Astrocyte of the spinal cord (primary cell): ENCODE measurements at regions not wholly inside any gene's neighbourhood (a gene's known extent, or its start where the extent isn't known, plus 50 kb on each side); places are given as distances from the start of the nearest gene placed in this dataset.

Experiments used
- DNase-seq: peaks from one replicate; pipeline ENCODE4 v3.0.0; 2011; ENCODE audit warnings: low read depth, low spot score
- H3K4me3 ChIP-seq: 2 replicates; pipeline ENCODE4 v1.5.1; 2011; ENCODE audit warnings: low read depth, mild to moderate bottlenecking, low read length, moderate library complexity
- in situ Hi-C: cut with HindIII; loops from 2 replicates; pipeline ENCODE4 v1.10.0; 2017; ENCODE audit warnings: low sequenced_read_pairs
- TF ChIP-seq, protein P1 (sequence below): IDR thresholded peaks from 2 replicates; pipeline ENCODE4 v1.5.1; 2012; ENCODE audit warnings: low read depth, mild to moderate bottlenecking, low read length, inconsistent platforms

DNA sequence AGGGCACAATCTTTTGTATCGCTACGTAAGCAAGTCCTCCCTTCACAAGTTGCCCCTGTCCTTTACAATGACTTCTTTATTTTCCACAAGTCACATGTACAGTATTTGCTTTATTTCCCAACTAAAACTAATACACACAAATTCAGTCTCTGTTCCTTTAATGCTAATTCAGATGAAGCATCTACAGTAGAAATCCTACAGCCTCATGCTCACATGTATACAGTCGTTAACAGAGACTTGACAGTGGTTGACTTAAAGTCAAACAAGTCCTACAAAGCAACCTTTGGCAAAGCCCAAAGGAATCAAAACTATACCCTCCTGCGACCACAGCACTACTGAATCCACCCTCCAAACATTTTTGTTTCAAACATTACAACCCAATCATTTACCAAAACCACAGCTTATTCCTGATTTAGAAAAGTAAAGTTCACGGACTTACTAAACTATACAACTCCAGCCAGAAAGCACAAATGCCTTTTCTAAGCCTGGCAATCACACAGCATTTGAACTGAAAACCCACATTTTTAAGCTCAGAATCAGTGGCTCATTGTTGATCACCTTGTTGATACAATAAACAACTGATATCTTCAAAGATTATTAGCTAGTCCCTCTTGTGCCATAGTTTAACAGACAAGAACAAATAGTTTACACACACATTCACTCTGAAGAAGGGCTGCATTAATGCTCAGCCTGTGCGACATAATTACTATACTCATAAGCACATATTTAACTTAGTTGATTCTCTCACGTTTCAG, 70.9 kb upstream of the NHSL1 start:
- in situ Hi-C loops, result no loop called here
- TF ChIP-seq, protein P1, sequence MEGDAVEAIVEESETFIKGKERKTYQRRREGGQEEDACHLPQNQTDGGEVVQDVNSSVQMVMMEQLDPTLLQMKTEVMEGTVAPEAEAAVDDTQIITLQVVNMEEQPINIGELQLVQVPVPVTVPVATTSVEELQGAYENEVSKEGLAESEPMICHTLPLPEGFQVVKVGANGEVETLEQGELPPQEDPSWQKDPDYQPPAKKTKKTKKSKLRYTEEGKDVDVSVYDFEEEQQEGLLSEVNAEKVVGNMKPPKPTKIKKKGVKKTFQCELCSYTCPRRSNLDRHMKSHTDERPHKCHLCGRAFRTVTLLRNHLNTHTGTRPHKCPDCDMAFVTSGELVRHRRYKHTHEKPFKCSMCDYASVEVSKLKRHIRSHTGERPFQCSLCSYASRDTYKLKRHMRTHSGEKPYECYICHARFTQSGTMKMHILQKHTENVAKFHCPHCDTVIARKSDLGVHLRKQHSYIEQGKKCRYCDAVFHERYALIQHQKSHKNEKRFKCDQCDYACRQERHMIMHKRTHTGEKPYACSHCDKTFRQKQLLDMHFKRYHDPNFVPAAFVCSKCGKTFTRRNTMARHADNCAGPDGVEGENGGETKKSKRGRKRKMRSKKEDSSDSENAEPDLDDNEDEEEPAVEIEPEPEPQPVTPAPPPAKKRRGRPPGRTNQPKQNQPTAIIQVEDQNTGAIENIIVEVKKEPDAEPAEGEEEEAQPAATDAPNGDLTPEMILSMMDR, result no peak
- DNase-seq, result peak; percentile 62
- peak overlapping the region; percentile 53 for H3K4me3 ChIP-seq

DNA sequence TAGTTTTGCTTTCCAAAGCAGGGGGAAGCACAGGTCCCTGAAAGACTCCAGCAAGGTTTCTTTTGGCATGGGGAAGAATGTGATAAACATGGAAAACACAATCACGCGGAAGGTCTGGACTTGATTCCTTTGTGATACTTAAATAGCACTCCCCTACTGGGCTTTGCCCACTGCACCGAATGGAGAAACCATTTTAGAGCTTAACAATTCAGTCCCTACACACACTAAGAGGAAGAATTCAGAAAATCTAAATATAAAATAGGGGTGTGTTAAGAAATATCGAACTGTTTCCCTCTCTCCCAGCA, 71.4 kb upstream of the NHSL1 start:
- TF ChIP-seq, protein P1, result no peak
- peak; percentile 61 for DNase-seq
- in situ Hi-C loops, result no loop called here
- H3K4me3 ChIP-seq, result peak overlapping the region; percentile 53

DNA sequence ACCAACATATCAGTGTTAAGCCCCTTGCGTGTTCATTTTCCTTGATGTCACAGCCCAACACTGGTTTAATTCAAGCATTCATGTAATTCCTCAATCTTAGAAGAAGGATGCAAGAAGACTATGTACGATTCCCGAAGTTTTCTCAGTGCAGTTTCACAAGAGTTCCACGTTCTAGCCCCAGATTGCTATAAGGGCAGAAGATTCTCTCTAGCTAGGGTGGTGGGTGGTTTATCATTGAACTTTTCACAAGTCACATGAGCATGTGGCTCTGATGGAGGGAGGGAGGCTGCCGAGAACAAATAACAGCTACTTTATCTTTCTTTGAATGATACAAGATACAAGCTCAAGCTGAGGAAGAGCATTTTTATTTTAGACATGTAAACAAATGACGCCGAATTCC, 71.9 kb upstream of the NHSL1 start:
- in situ Hi-C loops, result no loop called here
- H3K4me3 ChIP-seq, result peak overlapping the region; percentile 53
- peak; percentile 35 for DNase-seq
- TF ChIP-seq, protein P1, result no peak

DNA sequence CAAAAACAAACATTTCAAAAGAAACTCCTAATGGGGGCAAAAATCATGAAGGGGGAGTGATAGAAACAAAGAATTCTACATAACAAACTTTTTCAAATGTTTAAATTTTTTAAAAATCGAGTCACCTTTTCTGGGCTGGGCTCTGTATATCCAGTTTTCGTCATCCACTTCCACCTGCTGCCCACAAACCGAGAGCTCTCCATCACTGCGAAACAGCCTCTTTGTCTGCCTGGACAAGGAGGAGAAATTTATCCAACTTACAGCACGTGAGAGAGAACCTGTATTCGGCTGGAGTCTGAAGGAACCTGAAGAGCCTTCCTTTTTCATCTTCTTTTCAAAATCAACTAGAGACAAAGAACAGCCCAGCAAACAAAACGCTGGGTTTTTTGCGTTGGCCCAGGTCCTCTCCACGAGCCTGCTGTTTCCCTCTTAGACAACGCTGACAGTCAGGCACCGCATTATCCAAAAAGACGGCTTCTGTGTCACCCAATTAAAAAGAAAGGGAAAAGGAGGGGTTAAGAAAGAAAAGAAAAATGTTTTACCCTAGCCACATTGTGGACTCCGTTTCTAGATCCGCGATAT, 72.4 kb upstream of the NHSL1 start:
- TF ChIP-seq, protein P1, result no peak
- peak; percentile 23 for DNase-seq
- in situ Hi-C loops, result no loop called here
- peak overlapping the region; percentile 53 for H3K4me3 ChIP-seq

DNA sequence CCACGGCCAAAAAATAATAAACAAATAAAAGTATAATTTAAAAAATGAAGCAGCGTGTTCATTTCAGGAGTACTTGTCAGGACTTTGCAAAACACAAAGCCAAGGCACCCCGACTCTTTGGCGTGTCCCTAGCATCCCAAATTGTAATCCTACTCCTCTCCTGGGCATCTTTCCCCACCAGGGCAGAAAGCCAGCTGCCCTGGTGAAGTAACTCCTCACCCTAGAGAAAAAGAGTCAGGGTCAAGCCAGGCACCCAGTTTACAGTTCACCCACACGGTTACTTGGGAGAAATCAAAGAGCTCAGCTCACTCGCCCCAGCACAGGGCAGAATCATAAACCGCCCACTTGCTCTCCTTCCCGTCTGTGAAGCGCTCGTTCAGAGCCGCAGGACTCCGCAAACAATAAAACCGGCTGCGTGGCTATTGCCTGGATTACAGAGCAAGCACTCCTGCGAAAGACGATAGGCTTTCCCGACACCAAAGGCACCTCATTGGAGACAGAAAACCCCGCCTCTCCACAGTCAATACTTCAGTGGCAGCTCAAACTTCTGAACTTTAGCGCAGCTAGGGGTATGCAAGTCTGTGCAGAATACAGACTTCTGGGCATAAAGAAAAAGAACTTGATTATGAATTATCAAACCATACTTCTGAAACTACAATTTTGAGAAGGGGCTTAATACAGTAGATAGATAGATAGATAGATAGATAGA, 73.0 kb upstream of the NHSL1 start:
- peak overlapping the region; percentile 53 for H3K4me3 ChIP-seq
- in situ Hi-C loops, result no loop called here
- TF ChIP-seq, protein P1, result no peak
- peak; percentile 90 for DNase-seq

GRCh38 chr6:138572885-138573284, 73.6 kb upstream of the NHSL1 start:
- H3K4me3 ChIP-seq, result no peak overlapping the region
- DNase-seq, result no peak
- in situ Hi-C loops, result no loop called here
- TF ChIP-seq, protein P1, result no peak
